Sigmoid colon (tissue), 4 donors: ENCODE measurements at regions not wholly inside any gene's neighbourhood (a gene's known extent, or its start where the extent isn't known, plus 50 kb on each side); places are given as distances from the start of the nearest gene placed in this dataset.

Experiments
- CTCF ChIP-seq, 4 experiments: fragments of 450-650 bp in 3 of 4; fragments of 200-600 bp in 1 of 4; IDR thresholded peaks; one replicate each; pipeline ENCODE4 v1.5.1; 2016 to 2019; ENCODE audit warnings: antibody characterized with exemption in 4 of 4, mild to moderate bottlenecking in 3 of 4, moderate library complexity in 2 of 4
- POLR2AphosphoS5 ChIP-seq, 4 donors: sonication (generic); formaldehyde crosslinking; IDR thresholded peaks; one replicate each; pipeline ENCODE4 v1.6.1; 2017; ENCODE audit warnings: antibody characterized with exemption in 4 of 4

GRCh38 chr13:23950736-23951510 lies 53.6 kb upstream of the C1QTNF9B start:
- TF ChIP-seq CTCF (IDR thresholded peaks at IDR 0.05) (no peak), POLR2AphosphoS5 (IDR thresholded peaks at IDR 0.05) (no peak)
